ENCODE measurements at regions not wholly inside any gene's neighbourhood (a gene's known extent, or its start where the extent isn't known, plus 50 kb on each side); places are given as distances from the start of the nearest gene placed in this dataset.
"Not testable (repeated sequence)": the region's sequence is repeated elsewhere in the genome, so short reads cannot be mapped to it uniquely, and the experiment has no call there.

DNA sequence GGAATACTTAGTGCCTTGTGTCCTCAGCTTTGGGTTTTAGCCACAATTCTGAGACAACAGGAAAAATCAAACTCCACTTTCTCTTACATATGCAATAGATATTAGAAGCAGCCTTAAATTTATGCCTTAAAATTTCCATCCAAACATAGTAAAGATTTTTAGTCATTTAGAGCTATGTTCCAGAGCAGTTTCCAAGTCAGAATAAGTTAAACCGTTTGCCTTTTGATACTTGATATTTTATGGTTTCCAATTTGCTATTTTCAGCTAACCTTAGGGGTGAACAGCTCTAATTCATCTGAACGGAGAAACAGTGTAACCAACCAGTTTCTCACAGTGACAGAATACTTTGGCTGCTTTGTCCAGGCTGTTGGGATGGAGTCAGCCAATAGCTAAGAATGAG is 125.8 kb upstream of the RXFP1 start:
- H3K9ac ChIP-seq (ENCODE audit: control insufficient read depth, extremely low read depth, insufficient read depth, low read length), result no peak overlapping the region
- DNase-seq (ENCODE audit: low read depth, low spot score) (no peak), FAIRE-seq (no peak)
- dilution Hi-C loops (cut with MboI; ENCODE audit: extremely low pct_ligation_motif_present, low sequenced_read_pairs), result no loop called here
- TF ChIP-seq, protein P1, sequence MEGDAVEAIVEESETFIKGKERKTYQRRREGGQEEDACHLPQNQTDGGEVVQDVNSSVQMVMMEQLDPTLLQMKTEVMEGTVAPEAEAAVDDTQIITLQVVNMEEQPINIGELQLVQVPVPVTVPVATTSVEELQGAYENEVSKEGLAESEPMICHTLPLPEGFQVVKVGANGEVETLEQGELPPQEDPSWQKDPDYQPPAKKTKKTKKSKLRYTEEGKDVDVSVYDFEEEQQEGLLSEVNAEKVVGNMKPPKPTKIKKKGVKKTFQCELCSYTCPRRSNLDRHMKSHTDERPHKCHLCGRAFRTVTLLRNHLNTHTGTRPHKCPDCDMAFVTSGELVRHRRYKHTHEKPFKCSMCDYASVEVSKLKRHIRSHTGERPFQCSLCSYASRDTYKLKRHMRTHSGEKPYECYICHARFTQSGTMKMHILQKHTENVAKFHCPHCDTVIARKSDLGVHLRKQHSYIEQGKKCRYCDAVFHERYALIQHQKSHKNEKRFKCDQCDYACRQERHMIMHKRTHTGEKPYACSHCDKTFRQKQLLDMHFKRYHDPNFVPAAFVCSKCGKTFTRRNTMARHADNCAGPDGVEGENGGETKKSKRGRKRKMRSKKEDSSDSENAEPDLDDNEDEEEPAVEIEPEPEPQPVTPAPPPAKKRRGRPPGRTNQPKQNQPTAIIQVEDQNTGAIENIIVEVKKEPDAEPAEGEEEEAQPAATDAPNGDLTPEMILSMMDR (optimal IDR thresholded peaks at IDR 0.05 in 1 of 3, IDR thresholded peaks at IDR 0.05 in 1 of 3, conservative IDR thresholded peaks at IDR 0.05 in 1 of 3; ENCODE audit: extremely low read depth in 1 of 3, insufficient read depth in 2 of 3, low read length in 3 of 3), result no peak
- no peak for TF ChIP-seq EZH2 (IDR thresholded peaks at IDR 0.05; ENCODE audit: low read length)
- H3K9me1 ChIP-seq (ENCODE audit: control insufficient read depth, extremely low read depth, insufficient read depth, low read length), result no peaks in the 10 kb centered on the region
- H4K20me1 ChIP-seq (ENCODE audit: control insufficient read depth, extremely low read depth, insufficient read depth, low read length), result no peaks in the 10 kb centered on the region
- no peak overlapping the region for H2AFZ ChIP-seq (ENCODE audit: control insufficient read depth, low read length)
- H3K9me3 ChIP-seq (ENCODE audit: control insufficient read depth, low read depth, low read length), result no peaks in the 10 kb centered on the region
- no peak overlapping the region for H3K4me3 ChIP-seq (ENCODE audit: control insufficient read depth in 2 of 3, extremely low read depth in 1 of 3, insufficient read depth in 2 of 3, low read depth in 1 of 3, low read length in 3 of 3)
- H3K27ac ChIP-seq (ENCODE audit: control insufficient read depth, insufficient read depth, low read length), result no peak overlapping the region
- H3K4me2 ChIP-seq (ENCODE audit: control insufficient read depth, extremely low read depth, insufficient read depth, low read depth, low read length), result no peak overlapping the region
- no peaks in the 10 kb centered on the region for H3K36me3 ChIP-seq (ENCODE audit: control insufficient read depth in 2 of 2, extremely low read depth in 1 of 2, insufficient read depth in 2 of 2, low read length in 2 of 2)
- H3K27me3 ChIP-seq (ENCODE audit: control insufficient read depth, extremely low read depth, insufficient read depth, low read length), result no peaks in the 10 kb centered on the region
- no peaks in the 10 kb centered on the region for H3K4me1 ChIP-seq (ENCODE audit: control insufficient read depth, extremely low read depth, insufficient read depth, low read length)
- H3K79me2 ChIP-seq (ENCODE audit: control insufficient read depth, insufficient read depth, low read length), result no peaks in the 10 kb centered on the region

DNA sequence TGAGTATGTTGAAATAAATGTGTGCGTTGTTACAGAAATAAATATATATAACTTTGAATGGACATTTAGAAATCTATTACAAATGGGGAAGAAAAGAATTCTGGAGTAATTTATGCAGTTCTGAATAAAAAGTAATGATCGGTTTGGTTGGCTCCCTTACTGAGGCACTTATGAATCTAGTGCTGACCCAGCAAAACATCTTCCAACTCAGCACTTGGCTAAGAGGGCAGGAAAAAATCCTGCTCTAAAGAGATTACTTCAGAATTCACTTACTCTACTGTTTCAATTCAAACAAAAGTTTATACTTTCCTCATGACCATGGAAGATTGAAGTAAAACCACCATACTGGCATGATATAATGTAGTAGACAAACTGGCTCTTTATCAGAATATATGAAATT is 123.9 kb upstream of the RXFP1 start:
- H3K27me3 ChIP-seq (ENCODE audit: control insufficient read depth, extremely low read depth, insufficient read depth, low read length), result no peaks in the 10 kb centered on the region
- H3K9me3 ChIP-seq (ENCODE audit: control insufficient read depth, low read depth, low read length), result no peaks in the 10 kb centered on the region
- H2AFZ ChIP-seq (ENCODE audit: control insufficient read depth, low read length), result no peak overlapping the region
- H3K79me2 ChIP-seq (ENCODE audit: control insufficient read depth, insufficient read depth, low read length), result no peaks in the 10 kb centered on the region
- no peak overlapping the region for H3K9ac ChIP-seq (ENCODE audit: control insufficient read depth, extremely low read depth, insufficient read depth, low read length)
- H4K20me1 ChIP-seq (ENCODE audit: control insufficient read depth, extremely low read depth, insufficient read depth, low read length), result no peaks in the 10 kb centered on the region
- TF ChIP-seq, protein P1 (optimal IDR thresholded peaks at IDR 0.05 in 1 of 3, IDR thresholded peaks at IDR 0.05 in 1 of 3, conservative IDR thresholded peaks at IDR 0.05 in 1 of 3; ENCODE audit: extremely low read depth in 1 of 3, insufficient read depth in 2 of 3, low read length in 3 of 3), result no peak
- no peak for TF ChIP-seq EZH2 (IDR thresholded peaks at IDR 0.05; ENCODE audit: low read length)
- no peak for DNase-seq (ENCODE audit: low read depth, low spot score)
- H3K4me3 ChIP-seq (ENCODE audit: control insufficient read depth in 2 of 3, extremely low read depth in 1 of 3, insufficient read depth in 2 of 3, low read depth in 1 of 3, low read length in 3 of 3), result no peak overlapping the region
- no peak overlapping the region for H3K4me2 ChIP-seq (ENCODE audit: control insufficient read depth, extremely low read depth, insufficient read depth, low read depth, low read length)
- H3K9me1 ChIP-seq (ENCODE audit: control insufficient read depth, extremely low read depth, insufficient read depth, low read length), result no peaks in the 10 kb centered on the region
- dilution Hi-C loops (cut with MboI; ENCODE audit: extremely low pct_ligation_motif_present, low sequenced_read_pairs), result no loop called here
- no peaks in the 10 kb centered on the region for H3K4me1 ChIP-seq (ENCODE audit: control insufficient read depth, extremely low read depth, insufficient read depth, low read length)
- no peak for FAIRE-seq
- no peaks in the 10 kb centered on the region for H3K36me3 ChIP-seq (ENCODE audit: control insufficient read depth in 2 of 2, extremely low read depth in 1 of 2, insufficient read depth in 2 of 2, low read length in 2 of 2)
- no peak overlapping the region for H3K27ac ChIP-seq (ENCODE audit: control insufficient read depth, insufficient read depth, low read length)

DNA sequence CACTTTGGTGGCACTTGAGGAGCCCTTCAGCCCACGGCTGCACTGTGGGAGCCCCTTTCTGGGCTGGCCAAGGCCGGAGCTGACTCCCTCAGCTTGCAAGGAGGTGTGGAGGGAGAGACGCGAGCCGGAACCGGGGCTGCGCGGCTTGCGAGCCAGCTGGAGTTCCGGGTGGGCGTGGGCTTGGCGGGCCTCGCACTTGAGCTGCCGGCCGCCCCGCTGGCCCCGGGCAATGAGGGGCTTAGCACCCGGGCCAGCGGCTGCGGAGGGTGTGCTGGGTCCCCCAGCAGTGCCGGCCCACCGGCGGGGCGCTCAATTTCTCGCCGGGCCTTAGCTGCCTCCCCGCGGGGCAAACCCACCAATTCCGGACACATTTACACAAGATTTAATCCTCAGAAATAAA is 113.7 kb upstream of the RXFP1 start:
- H2AFZ ChIP-seq (ENCODE audit: control insufficient read depth, low read length); H3K4me3 ChIP-seq (ENCODE audit: control insufficient read depth in 2 of 3, extremely low read depth in 1 of 3, insufficient read depth in 2 of 3, low read depth in 1 of 3, low read length in 3 of 3); FAIRE-seq; H3K4me1 ChIP-seq (ENCODE audit: control insufficient read depth, extremely low read depth, insufficient read depth, low read length); H3K9ac ChIP-seq (ENCODE audit: control insufficient read depth, extremely low read depth, insufficient read depth, low read length); DNase-seq (ENCODE audit: low read depth, low spot score); H3K27ac ChIP-seq (ENCODE audit: control insufficient read depth, insufficient read depth, low read length); H4K20me1 ChIP-seq (ENCODE audit: control insufficient read depth, extremely low read depth, insufficient read depth, low read length); H3K9me3 ChIP-seq (ENCODE audit: control insufficient read depth, low read depth, low read length); H3K36me3 ChIP-seq (ENCODE audit: control insufficient read depth in 2 of 2, extremely low read depth in 1 of 2, insufficient read depth in 2 of 2, low read length in 2 of 2); dilution Hi-C loops (cut with MboI; ENCODE audit: extremely low pct_ligation_motif_present, low sequenced_read_pairs); H3K4me2 ChIP-seq (ENCODE audit: control insufficient read depth, extremely low read depth, insufficient read depth, low read depth, low read length); H3K9me1 ChIP-seq (ENCODE audit: control insufficient read depth, extremely low read depth, insufficient read depth, low read length); H3K27me3 ChIP-seq (ENCODE audit: control insufficient read depth, extremely low read depth, insufficient read depth, low read length); H3K79me2 ChIP-seq (ENCODE audit: control insufficient read depth, insufficient read depth, low read length): not testable (repeated sequence)
